ENCODE measurements at regions not wholly inside any gene's neighbourhood (a gene's known extent, or its start where the extent isn't known, plus 50 kb on each side); places are given as distances from the start of the nearest gene placed in this dataset.

- TF ChIP-seq CTCF (conservative IDR thresholded peaks at IDR 0.05; ENCODE audit: low read depth, low read length) = no peak
- no peak for TF ChIP-seq EZH2 (IDR thresholded peaks at IDR 0.05; ENCODE audit: borderline replicate concordance, low read depth, low read length, poor library complexity, severe bottlenecking)
Measured at GRCh38 chr11:27263046-27263445, 100.0 kb downstream of the CCDC34 start.
